Fibroblast of peridontal ligament (primary cell): ENCODE measurements at regions not wholly inside any gene's neighbourhood (a gene's known extent, or its start where the extent isn't known, plus 50 kb on each side); places are given as distances from the start of the nearest gene placed in this dataset.
"Not testable (repeated sequence)": the region's sequence is repeated elsewhere in the genome, so short reads cannot be mapped to it uniquely, and the experiment has no call there.

ENCODE experiments used
- DNase-seq: peaks from one replicate; pipeline ENCODE4 v3.0.0-alpha.2; 2010; ENCODE audit errors: extremely low read depth

- peak; percentile 53 for DNase-seq
Observed at GRCh38 chr6:18527836-18528743, 140.9 kb downstream of the RNF144B start.

GRCh38 chr6:18530201-18530600 is 143.1 kb downstream of the RNF144B start:
- DNase-seq: no peak

- DNase-seq: no peak
Observed at GRCh38 chr6:18532139-18532538, 145.0 kb downstream of the RNF144B start.

GRCh38 chr6:18533793-18534192 is 146.6 kb downstream of the RNF144B start:
- no peak for DNase-seq

- peak; percentile 5 for DNase-seq
Observed at GRCh38 chr6:18536591-18537055, 149.5 kb downstream of the RNF144B start.

- DNase-seq: no peak
Observed at GRCh38 chr6:18538315-18538714, 151.2 kb downstream of the RNF144B start.

- DNase-seq: no peak
Observed at GRCh38 chr6:18543051-18543450, 155.9 kb downstream of the RNF144B start.

GRCh38 chr6:18545142-18545541 is 158.0 kb downstream of the RNF144B start:
- DNase-seq: not testable (repeated sequence)

GRCh38 chr6:18545726-18546125 is 158.6 kb downstream of the RNF144B start:
- DNase-seq: peak; percentile 7

GRCh38 chr6:18550119-18550518 is 163.0 kb downstream of the RNF144B start:
- DNase-seq: no peak

GRCh38 chr6:18551228-18551627 is 164.1 kb downstream of the RNF144B start:
- DNase-seq: peak; percentile 94

GRCh38 chr6:18555750-18556149 is 168.6 kb downstream of the RNF144B start:
- DNase-seq: no peak

- DNase-seq: peak; percentile 75
Observed at GRCh38 chr6:18561037-18561750, 174.0 kb downstream of the RNF144B start.

GRCh38 chr6:18562726-18563125 is 175.6 kb downstream of the RNF144B start:
- no peak for DNase-seq

GRCh38 chr6:18564775-18565174 is 177.6 kb downstream of the RNF144B start:
- peak; percentile 13 for DNase-seq

GRCh38 chr6:18565231-18565630 is 178.1 kb downstream of the RNF144B start:
- no peak for DNase-seq

- no peak for DNase-seq
Observed at GRCh38 chr6:18567380-18567779, 180.2 kb downstream of the RNF144B start.

- no peak for DNase-seq
Observed at GRCh38 chr6:18577491-18577890, 190.3 kb downstream of the RNF144B start.

- no peak for DNase-seq
Observed at GRCh38 chr6:18579166-18579565, 192.0 kb downstream of the RNF144B start.

GRCh38 chr6:18579869-18580268 is 192.7 kb downstream of the RNF144B start:
- no peak for DNase-seq

GRCh38 chr6:18584372-18584771 is 197.2 kb downstream of the RNF144B start:
- DNase-seq: no peak

GRCh38 chr6:18585032-18585573 is 198.0 kb downstream of the RNF144B start:
- peak; percentile 60 for DNase-seq
